Fibroblast of lung (primary cell): ENCODE measurements at regions not wholly inside any gene's neighbourhood (a gene's known extent, or its start where the extent isn't known, plus 50 kb on each side); places are given as distances from the start of the nearest gene placed in this dataset.

ENCODE experiments used
- EZH2 ChIP-seq: IDR thresholded peaks from 2 replicates; pipeline ENCODE4 v1.5.1; 2012; ENCODE audit warnings: low read length, control low read depth, mild to moderate bottlenecking; ENCODE audit errors: missing control alignments
- TF ChIP-seq, protein P1 (sequence below), 2 donors: IDR thresholded peaks in 1 of 2; conservative IDR thresholded peaks in 1 of 2; 1 replicate in 1 of 2; 2 replicates in 1 of 2; pipeline ENCODE4 v1.5.1; 2011 to 2012; ENCODE audit warnings: low read length in 2 of 2, control low read depth in 1 of 2, inconsistent platforms in 1 of 2, low read depth in 1 of 2, mild to moderate bottlenecking in 1 of 2

DNA sequence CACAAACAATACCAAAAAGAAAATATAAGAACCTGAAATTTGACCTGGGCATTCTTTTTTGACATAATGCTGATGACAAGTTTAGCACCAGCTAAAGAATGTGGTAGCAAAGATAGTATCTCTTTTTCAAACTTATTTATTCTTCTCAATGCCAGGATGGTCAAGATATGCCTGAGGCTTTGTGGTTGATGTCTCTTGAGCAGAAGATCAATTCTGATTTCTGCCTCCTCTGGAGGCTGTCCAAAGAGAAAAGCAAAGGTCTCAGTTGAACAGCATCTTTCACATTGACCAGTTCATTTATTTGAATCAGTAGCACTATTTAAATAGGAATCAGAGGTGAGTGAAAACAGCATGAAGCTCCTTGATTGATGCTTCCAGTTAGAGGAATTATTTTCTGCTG is 588.2 kb downstream of the HTR1A start:
- TF ChIP-seq, protein P1, sequence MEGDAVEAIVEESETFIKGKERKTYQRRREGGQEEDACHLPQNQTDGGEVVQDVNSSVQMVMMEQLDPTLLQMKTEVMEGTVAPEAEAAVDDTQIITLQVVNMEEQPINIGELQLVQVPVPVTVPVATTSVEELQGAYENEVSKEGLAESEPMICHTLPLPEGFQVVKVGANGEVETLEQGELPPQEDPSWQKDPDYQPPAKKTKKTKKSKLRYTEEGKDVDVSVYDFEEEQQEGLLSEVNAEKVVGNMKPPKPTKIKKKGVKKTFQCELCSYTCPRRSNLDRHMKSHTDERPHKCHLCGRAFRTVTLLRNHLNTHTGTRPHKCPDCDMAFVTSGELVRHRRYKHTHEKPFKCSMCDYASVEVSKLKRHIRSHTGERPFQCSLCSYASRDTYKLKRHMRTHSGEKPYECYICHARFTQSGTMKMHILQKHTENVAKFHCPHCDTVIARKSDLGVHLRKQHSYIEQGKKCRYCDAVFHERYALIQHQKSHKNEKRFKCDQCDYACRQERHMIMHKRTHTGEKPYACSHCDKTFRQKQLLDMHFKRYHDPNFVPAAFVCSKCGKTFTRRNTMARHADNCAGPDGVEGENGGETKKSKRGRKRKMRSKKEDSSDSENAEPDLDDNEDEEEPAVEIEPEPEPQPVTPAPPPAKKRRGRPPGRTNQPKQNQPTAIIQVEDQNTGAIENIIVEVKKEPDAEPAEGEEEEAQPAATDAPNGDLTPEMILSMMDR (conservative IDR thresholded peaks at IDR 0.05 in 1 of 2, IDR thresholded peaks at IDR 0.05 in 1 of 2; ENCODE audit: low read depth in 1 of 2, low read length in 2 of 2): no peak
- no peak for TF ChIP-seq EZH2
